GM12874 (cell line): ENCODE measurements at regions not wholly inside any gene's neighbourhood (a gene's known extent, or its start where the extent isn't known, plus 50 kb on each side); places are given as distances from the start of the nearest gene placed in this dataset.

Experiments used
- CTCF ChIP-seq: IDR thresholded peaks from 2 replicates; pipeline ENCODE4 v1.5.1; 2011; ENCODE audit warnings: low read depth, mild to moderate bottlenecking, control low read depth, low read length, moderate library complexity; ENCODE audit not compliant: insufficient read depth

GRCh38 chr1:219367496-219367895 is 193.8 kb downstream of the LYPLAL1 start:
- TF ChIP-seq CTCF = no peak

DNA sequence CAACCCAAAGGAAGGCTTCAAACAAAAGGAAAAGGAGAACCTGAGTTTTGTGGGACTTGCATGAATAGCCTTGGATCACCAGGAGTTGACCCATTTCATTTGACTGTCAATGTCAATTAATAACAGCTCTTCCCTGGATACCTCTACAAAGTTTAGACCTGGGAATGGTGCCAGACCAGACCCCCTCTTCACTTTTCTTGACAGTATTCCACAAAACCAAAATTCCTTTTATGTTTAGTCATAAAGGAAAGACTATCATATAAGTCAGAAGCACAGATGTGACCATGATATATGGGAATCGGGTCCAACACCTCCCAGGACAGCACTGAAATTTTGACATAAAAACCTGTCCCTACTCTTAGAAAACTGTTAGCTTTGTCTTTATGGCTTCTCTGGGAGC is 191.8 kb downstream of the LYPLAL1 start:
- TF ChIP-seq CTCF = no peak

- TF ChIP-seq CTCF = no peak
Measured at GRCh38 chr1:219362702-219363101, 189.0 kb downstream of the LYPLAL1 start.

- no peak for TF ChIP-seq CTCF
Measured at GRCh38 chr1:219359126-219359525, 185.4 kb downstream of the LYPLAL1 start.

- no peak for TF ChIP-seq CTCF
Measured at GRCh38 chr1:219358080-219358479, 184.4 kb downstream of the LYPLAL1 start.

GRCh38 chr1:219354962-219355361 is 181.3 kb downstream of the LYPLAL1 start:
- no peak for TF ChIP-seq CTCF

DNA sequence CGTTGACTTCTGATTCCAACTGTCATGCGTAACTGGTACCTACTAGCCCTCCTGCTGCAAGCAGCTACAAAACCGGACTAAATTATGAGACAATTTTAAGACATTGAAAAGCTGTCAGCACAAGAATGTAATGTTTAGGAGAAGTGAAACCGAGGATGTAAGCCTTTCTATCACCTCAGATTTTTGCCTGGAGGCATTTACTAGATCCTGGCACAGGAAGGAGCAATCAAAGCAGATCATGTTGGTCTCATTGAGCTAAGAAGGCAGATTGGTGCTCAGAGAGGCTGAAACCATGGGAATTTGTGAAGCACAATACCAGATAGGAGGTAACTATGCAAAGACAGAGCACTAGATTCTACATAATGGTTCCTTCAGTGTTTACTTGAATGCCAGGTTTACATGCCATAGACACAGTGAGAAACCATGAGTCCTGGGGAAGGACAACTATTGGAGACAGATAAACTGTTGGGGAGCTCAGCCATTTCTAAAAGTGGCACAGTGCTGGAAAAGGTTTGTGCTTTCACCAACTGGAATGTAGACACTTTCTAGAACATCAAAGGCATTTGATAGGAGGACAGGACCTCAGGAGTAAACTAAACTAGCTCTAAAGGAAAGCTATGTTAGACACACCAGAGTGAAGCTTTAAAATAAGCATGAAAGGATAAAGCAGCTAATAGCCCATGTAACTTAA is 179.4 kb downstream of the LYPLAL1 start:
- TF ChIP-seq CTCF = no peak
